ENCODE measurements at regions not wholly inside any gene's neighbourhood (a gene's known extent, or its start where the extent isn't known, plus 50 kb on each side); places are given as distances from the start of the nearest gene placed in this dataset.
"Not testable (repeated sequence)": the region's sequence is repeated elsewhere in the genome, so short reads cannot be mapped to it uniquely, and the experiment has no call there.

GRCh38 chr5:125222597-125223240 is 476.3 kb upstream of the ZNF608 start:
- DNase-seq, result no peak

- no peak for DNase-seq
Measured at GRCh38 chr5:125225424-125225823, 479.0 kb upstream of the ZNF608 start.

- DNase-seq, result no peak
Measured at GRCh38 chr5:125226825-125227224, 480.4 kb upstream of the ZNF608 start.

GRCh38 chr5:125227333-125228095 is 481.1 kb upstream of the ZNF608 start:
- no peak for DNase-seq

GRCh38 chr5:125228363-125229070 is 482.1 kb upstream of the ZNF608 start:
- DNase-seq, result no peak

GRCh38 chr5:125229556-125229955 is 483.1 kb upstream of the ZNF608 start:
- no peak for DNase-seq

GRCh38 chr5:125232779-125233230 is 486.4 kb upstream of the ZNF608 start:
- no peak for DNase-seq

GRCh38 chr5:125233944-125234343 is 487.5 kb upstream of the ZNF608 start:
- DNase-seq, result no peak

GRCh38 chr5:125236007-125236406 is 489.6 kb upstream of the ZNF608 start:
- DNase-seq, result no peak

GRCh38 chr5:125236981-125237380 is 490.5 kb upstream of the ZNF608 start:
- DNase-seq, result no peak

- DNase-seq, result no peak
Measured at GRCh38 chr5:125244531-125244930, 498.1 kb upstream of the ZNF608 start.

- DNase-seq, result no peak
Measured at GRCh38 chr5:125245216-125245615, 498.8 kb upstream of the ZNF608 start.

GRCh38 chr5:125249400-125249799 is 503.0 kb upstream of the ZNF608 start:
- DNase-seq, result no peak

GRCh38 chr5:125251703-125252102 is 505.3 kb upstream of the ZNF608 start:
- no peak for DNase-seq

- not testable (repeated sequence) for DNase-seq
Measured at GRCh38 chr5:125253634-125254033, 507.2 kb upstream of the ZNF608 start.

GRCh38 chr5:125254267-125254666 is 507.8 kb upstream of the ZNF608 start:
- no peak for DNase-seq

- no peak for DNase-seq
Measured at GRCh38 chr5:125256296-125256695, 509.9 kb upstream of the ZNF608 start.

- DNase-seq, result no peak
Measured at GRCh38 chr5:125257057-125257972, 510.9 kb upstream of the ZNF608 start.

GRCh38 chr5:125257997-125258396 is 511.6 kb upstream of the ZNF608 start:
- DNase-seq, result no peak

- no peak for DNase-seq
Measured at GRCh38 chr5:125258615-125259014, 512.2 kb upstream of the ZNF608 start.

GRCh38 chr5:125261505-125262250 is 515.2 kb upstream of the ZNF608 start:
- no peak for DNase-seq

- DNase-seq, result no peak
Measured at GRCh38 chr5:125262782-125263181, 516.3 kb upstream of the ZNF608 start.

All from activated CD4-positive, CD25-positive, alpha-beta regulatory T cell (primary cell).